Mammary epithelial cell (primary cell): ENCODE measurements at regions not wholly inside any gene's neighbourhood (a gene's known extent, or its start where the extent isn't known, plus 50 kb on each side); places are given as distances from the start of the nearest gene placed in this dataset.

ENCODE experiments used
- CTCF ChIP-seq, 2 donors: IDR thresholded peaks in 1 of 2; conservative IDR thresholded peaks in 1 of 2; 2 replicates each; pipeline ENCODE4 v1.5.1; 2011 to 2012; ENCODE audit warnings: inconsistent platforms in 2 of 2, low read length in 2 of 2, mild to moderate bottlenecking in 2 of 2, control low read depth in 1 of 2, low read depth in 1 of 2; ENCODE audit not compliant: insufficient read depth in 1 of 2; ENCODE audit errors: extremely low read depth in 1 of 2
- EZH2 ChIP-seq: IDR thresholded peaks from 2 replicates; pipeline ENCODE4 v1.6.1; 2012; ENCODE audit warnings: low read length, inconsistent platforms, borderline replicate concordance

- no peak for TF ChIP-seq EZH2
- no peak for TF ChIP-seq CTCF (conservative IDR thresholded peaks at IDR 0.05 in 1 of 2, IDR thresholded peaks at IDR 0.05 in 1 of 2; ENCODE audit: extremely low read depth in 1 of 2, insufficient read depth in 1 of 2, low read depth in 1 of 2, low read length in 2 of 2)
Observed at GRCh38 chr14:71733210-71733883, 198.9 kb upstream of the RGS6 start.
